ENCODE measurements at regions not wholly inside any gene's neighbourhood (a gene's known extent, or its start where the extent isn't known, plus 50 kb on each side); places are given as distances from the start of the nearest gene placed in this dataset.
"Not testable (repeated sequence)": the region's sequence is repeated elsewhere in the genome, so short reads cannot be mapped to it uniquely, and the experiment has no call there.

- no peak for DNase-seq
These were observed 448.0 kb downstream of the COL12A1 start for GRCh38 chr6:74757813-74758212.

- DNase-seq, result no peak
These were observed 448.9 kb downstream of the COL12A1 start for GRCh38 chr6:74756923-74757322.

GRCh38 chr6:74755778-74756177 is 450.1 kb downstream of the COL12A1 start:
- DNase-seq, result no peak

GRCh38 chr6:74755196-74755595 is 450.7 kb downstream of the COL12A1 start:
- no peak for DNase-seq

- DNase-seq, result no peak
These were observed 451.8 kb downstream of the COL12A1 start for GRCh38 chr6:74753883-74754600.

GRCh38 chr6:74752303-74752702 is 453.6 kb downstream of the COL12A1 start:
- DNase-seq, result peak; percentile 5

- no peak for DNase-seq
These were observed 455.0 kb downstream of the COL12A1 start for GRCh38 chr6:74750826-74751225.

GRCh38 chr6:74749211-74750147 is 456.4 kb downstream of the COL12A1 start:
- peak; percentile 9 for DNase-seq

GRCh38 chr6:74745670-74746069 is 460.2 kb downstream of the COL12A1 start:
- DNase-seq, result no peak

- no peak for DNase-seq
These were observed 462.9 kb downstream of the COL12A1 start for GRCh38 chr6:74742793-74743508.

- DNase-seq, result no peak
These were observed 464.2 kb downstream of the COL12A1 start for GRCh38 chr6:74741646-74742045.

GRCh38 chr6:74735304-74735703 is 470.5 kb downstream of the COL12A1 start:
- peak; percentile 84 for DNase-seq

GRCh38 chr6:74734901-74735300 is 471.0 kb downstream of the COL12A1 start:
- DNase-seq, result no peak

GRCh38 chr6:74733830-74734620 is 471.8 kb downstream of the COL12A1 start:
- DNase-seq, result peak; percentile 13

GRCh38 chr6:74731931-74732330 is 473.9 kb downstream of the COL12A1 start:
- peak; percentile 81 for DNase-seq

GRCh38 chr6:74731204-74731603 is 474.6 kb downstream of the COL12A1 start:
- peak; percentile 46 for DNase-seq

GRCh38 chr6:74720923-74721322 is 484.9 kb downstream of the COL12A1 start:
- DNase-seq, result peak; percentile 12

- no peak for DNase-seq
These were observed 488.3 kb downstream of the COL12A1 start for GRCh38 chr6:74717591-74717990.

GRCh38 chr6:74715355-74716085 is 490.3 kb downstream of the COL12A1 start:
- peak; percentile 63 for DNase-seq

- no peak for DNase-seq
These were observed 491.9 kb downstream of the COL12A1 start for GRCh38 chr6:74713941-74714340.

GRCh38 chr6:74705451-74705850 is 500.4 kb downstream of the COL12A1 start:
- DNase-seq, result peak; percentile 30

GRCh38 chr6:74704540-74704939 is 501.3 kb downstream of the COL12A1 start:
- DNase-seq, result not testable (repeated sequence)
